ENCODE measurements at regions not wholly inside any gene's neighbourhood (a gene's known extent, or its start where the extent isn't known, plus 50 kb on each side); places are given as distances from the start of the nearest gene placed in this dataset.

DNA sequence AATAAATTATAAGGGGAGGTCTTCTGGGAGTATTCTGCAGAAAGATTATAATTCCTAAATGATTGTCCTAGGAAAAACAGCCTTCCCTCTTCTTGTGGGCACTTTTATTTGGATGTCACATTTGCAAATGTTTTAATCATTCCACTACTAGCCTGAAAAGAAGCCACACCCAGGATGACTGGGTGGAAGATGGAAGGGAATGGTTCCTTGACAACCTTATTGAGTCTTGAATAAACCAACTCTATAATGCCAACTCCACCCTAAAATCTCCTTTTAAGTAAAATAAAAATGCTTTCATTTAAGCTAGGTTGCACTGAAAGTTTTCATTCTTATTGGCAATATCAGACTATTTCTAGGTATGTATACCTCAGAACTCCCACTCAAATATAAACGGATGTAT lies 494.6 kb downstream of the RFC3 start:
- POLR2A ChIA-PET = no interaction called here
- Histone ChIP-seq H3K9me3 (ENCODE audit: control insufficient read depth, insufficient read depth, low read depth, low read length) (no peaks in the 10 kb centered on the region), H3K4me1 (ENCODE audit: control insufficient read depth, insufficient read depth, low read length) (no peaks in the 10 kb centered on the region), H3K36me3 (ENCODE audit: control insufficient read depth in 2 of 2, insufficient read depth in 1 of 2, low read length in 2 of 2) (no peaks in the 10 kb centered on the region), H3K4me3 (ENCODE audit: low read depth, low read length) (no peak overlapping the region), H3K27ac (ENCODE audit: extremely low read depth, low read depth, low read length) (no peak overlapping the region)
- CTCF ChIA-PET = no interaction called here
- TF ChIP-seq PRDM1 (tag by site-specific recombination; IDR thresholded peaks at IDR 0.05) (no peak), ZBTB17 (tag by site-specific recombination; IDR thresholded peaks at IDR 0.05) (no peak), ZNF175 (tag by site-specific recombination; IDR thresholded peaks at IDR 0.05) (no peak), ZNF514 (tag by site-specific recombination; IDR thresholded peaks at IDR 0.05) (no peak), MEIS1 (CRISPR knock-in tag; IDR thresholded peaks at IDR 0.05; ENCODE audit: borderline replicate concordance) (no peak), ZNF433 (tag by site-specific recombination; IDR thresholded peaks at IDR 0.05; ENCODE audit: low read depth) (no peak), ZBTB48 (tag by site-specific recombination; IDR thresholded peaks at IDR 0.05) (no peak), ZNF19 (tag by site-specific recombination; IDR thresholded peaks at IDR 0.05; ENCODE audit: low read depth) (no peak), ZIC2 (tag by site-specific recombination; IDR thresholded peaks at IDR 0.05) (no peak), IKZF3 (tag by site-specific recombination; IDR thresholded peaks at IDR 0.05) (no peak), ZNF169 (tag by site-specific recombination; IDR thresholded peaks at IDR 0.05) (no peak), ZNF548 (tag by site-specific recombination; IDR thresholded peaks at IDR 0.05) (no peak), ZNF473 (tag by site-specific recombination; IDR thresholded peaks at IDR 0.05) (no peak), ZEB2 (tag by site-specific recombination; IDR thresholded peaks at IDR 0.05) (no peak)
- TF ChIP-seq, protein P1, sequence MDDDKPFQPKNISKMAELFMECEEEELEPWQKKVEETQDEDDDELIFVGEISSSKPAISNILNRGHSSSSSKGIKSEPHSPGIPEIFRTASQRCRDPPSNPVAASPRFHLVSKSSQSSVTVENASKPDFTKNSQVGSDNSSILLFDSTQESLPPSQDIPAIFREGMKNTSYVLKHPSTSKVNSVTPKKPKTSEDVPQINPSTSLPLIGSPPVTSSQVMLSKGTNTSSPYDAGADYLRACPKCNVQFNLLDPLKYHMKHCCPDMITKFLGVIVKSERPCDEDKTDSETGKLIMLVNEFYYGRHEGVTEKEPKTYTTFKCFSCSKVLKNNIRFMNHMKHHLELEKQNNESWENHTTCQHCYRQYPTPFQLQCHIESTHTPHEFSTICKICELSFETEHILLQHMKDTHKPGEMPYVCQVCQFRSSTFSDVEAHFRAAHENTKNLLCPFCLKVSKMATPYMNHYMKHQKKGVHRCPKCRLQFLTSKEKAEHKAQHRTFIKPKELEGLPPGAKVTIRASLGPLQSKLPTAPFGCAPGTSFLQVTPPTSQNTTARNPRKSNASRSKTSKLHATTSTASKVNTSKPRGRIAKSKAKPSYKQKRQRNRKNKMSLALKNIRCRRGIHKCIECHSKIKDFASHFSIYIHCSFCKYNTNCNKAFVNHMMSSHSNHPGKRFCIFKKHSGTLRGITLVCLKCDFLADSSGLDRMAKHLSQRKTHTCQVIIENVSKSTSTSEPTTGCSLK (tag by site-specific recombination; IDR thresholded peaks at IDR 0.05) = no peak
- TF ChIP-seq, protein P2, sequence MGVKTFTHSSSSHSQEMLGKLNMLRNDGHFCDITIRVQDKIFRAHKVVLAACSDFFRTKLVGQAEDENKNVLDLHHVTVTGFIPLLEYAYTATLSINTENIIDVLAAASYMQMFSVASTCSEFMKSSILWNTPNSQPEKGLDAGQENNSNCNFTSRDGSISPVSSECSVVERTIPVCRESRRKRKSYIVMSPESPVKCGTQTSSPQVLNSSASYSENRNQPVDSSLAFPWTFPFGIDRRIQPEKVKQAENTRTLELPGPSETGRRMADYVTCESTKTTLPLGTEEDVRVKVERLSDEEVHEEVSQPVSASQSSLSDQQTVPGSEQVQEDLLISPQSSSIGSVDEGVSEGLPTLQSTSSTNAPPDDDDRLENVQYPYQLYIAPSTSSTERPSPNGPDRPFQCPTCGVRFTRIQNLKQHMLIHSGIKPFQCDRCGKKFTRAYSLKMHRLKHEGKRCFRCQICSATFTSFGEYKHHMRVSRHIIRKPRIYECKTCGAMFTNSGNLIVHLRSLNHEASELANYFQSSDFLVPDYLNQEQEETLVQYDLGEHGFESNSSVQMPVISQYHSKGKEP (tag by site-specific recombination; IDR thresholded peaks at IDR 0.05) = no peak
- TF ChIP-seq, protein P3, sequence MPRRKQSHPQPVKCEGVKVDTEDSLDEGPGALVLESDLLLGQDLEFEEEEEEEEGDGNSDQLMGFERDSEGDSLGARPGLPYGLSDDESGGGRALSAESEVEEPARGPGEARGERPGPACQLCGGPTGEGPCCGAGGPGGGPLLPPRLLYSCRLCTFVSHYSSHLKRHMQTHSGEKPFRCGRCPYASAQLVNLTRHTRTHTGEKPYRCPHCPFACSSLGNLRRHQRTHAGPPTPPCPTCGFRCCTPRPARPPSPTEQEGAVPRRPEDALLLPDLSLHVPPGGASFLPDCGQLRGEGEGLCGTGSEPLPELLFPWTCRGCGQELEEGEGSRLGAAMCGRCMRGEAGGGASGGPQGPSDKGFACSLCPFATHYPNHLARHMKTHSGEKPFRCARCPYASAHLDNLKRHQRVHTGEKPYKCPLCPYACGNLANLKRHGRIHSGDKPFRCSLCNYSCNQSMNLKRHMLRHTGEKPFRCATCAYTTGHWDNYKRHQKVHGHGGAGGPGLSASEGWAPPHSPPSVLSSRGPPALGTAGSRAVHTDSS (tag by site-specific recombination; IDR thresholded peaks at IDR 0.05) = no peak
- TF ChIP-seq, protein P4, sequence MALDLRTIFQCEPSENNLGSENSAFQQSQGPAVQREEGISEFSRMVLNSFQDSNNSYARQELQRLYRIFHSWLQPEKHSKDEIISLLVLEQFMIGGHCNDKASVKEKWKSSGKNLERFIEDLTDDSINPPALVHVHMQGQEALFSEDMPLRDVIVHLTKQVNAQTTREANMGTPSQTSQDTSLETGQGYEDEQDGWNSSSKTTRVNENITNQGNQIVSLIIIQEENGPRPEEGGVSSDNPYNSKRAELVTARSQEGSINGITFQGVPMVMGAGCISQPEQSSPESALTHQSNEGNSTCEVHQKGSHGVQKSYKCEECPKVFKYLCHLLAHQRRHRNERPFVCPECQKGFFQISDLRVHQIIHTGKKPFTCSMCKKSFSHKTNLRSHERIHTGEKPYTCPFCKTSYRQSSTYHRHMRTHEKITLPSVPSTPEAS (tag by site-specific recombination; IDR thresholded peaks at IDR 0.05) = no peak
- TF ChIP-seq, protein P5, sequence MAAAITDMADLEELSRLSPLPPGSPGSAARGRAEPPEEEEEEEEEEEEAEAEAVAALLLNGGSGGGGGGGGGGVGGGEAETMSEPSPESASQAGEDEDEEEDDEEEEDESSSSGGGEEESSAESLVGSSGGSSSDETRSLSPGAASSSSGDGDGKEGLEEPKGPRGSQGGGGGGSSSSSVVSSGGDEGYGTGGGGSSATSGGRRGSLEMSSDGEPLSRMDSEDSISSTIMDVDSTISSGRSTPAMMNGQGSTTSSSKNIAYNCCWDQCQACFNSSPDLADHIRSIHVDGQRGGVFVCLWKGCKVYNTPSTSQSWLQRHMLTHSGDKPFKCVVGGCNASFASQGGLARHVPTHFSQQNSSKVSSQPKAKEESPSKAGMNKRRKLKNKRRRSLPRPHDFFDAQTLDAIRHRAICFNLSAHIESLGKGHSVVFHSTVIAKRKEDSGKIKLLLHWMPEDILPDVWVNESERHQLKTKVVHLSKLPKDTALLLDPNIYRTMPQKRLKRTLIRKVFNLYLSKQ (tag by site-specific recombination; IDR thresholded peaks at IDR 0.05; ENCODE audit: borderline replicate concordance) = no peak
